NB4 (cell line): ENCODE measurements at regions not wholly inside any gene's neighbourhood (a gene's known extent, or its start where the extent isn't known, plus 50 kb on each side); places are given as distances from the start of the nearest gene placed in this dataset.

ENCODE experiments used
- DNase-seq: peaks from one replicate; pipeline ENCODE4 v3.0.0; 2010; ENCODE audit warnings: low read depth
- H3K4me3 ChIP-seq: one replicate; pipeline ENCODE4 v1.5.1; 2011; ENCODE audit warnings: mild to moderate bottlenecking, low read depth, low read length, moderate library complexity
- CTCF ChIP-seq: IDR thresholded peaks from one replicate; pipeline ENCODE4 v1.5.1; 2012; ENCODE audit warnings: low read depth, low read length
- MAX ChIP-seq: IDR thresholded peaks from 2 replicates; pipeline ENCODE4 v1.6.1; 2011; ENCODE audit warnings: low read depth, low read length
- MYC ChIP-seq: IDR thresholded peaks from 2 replicates; pipeline ENCODE4 v1.6.1; 2011; ENCODE audit warnings: low read depth, low read length
- POLR2A ChIP-seq: IDR thresholded peaks from 2 replicates; pipeline ENCODE4 v1.6.1; 2011; ENCODE audit warnings: mild to moderate bottlenecking; ENCODE audit not compliant: insufficient read length; ENCODE audit errors: extremely low read depth

GRCh38 chr17:70353408-70354092 lies 184.2 kb downstream of the KCNJ2 start:
- DNase-seq = no peak
- no peak overlapping the region for H3K4me3 ChIP-seq
- TF ChIP-seq CTCF (no peak), POLR2A (no peak), MYC (no peak), MAX (no peak)

- H3K4me3 ChIP-seq = no peak overlapping the region
- TF ChIP-seq CTCF (no peak), POLR2A (no peak), MAX (no peak), MYC (no peak)
- no peak for DNase-seq
These were observed 185.9 kb downstream of the KCNJ2 start for GRCh38 chr17:70355185-70355584.

- no peak overlapping the region for H3K4me3 ChIP-seq
- no peak for DNase-seq
- TF ChIP-seq CTCF = no peak
- no peak for TF ChIP-seq MAX
- TF ChIP-seq POLR2A = no peak
- no peak for TF ChIP-seq MYC
These were observed 187.9 kb downstream of the KCNJ2 start for GRCh38 chr17:70357190-70357589.

- peak; percentile 3 for DNase-seq
- TF ChIP-seq POLR2A = no peak
- no peak for TF ChIP-seq CTCF
- no peak for TF ChIP-seq MAX
- no peak overlapping the region for H3K4me3 ChIP-seq
These were observed 195.8 kb downstream of the KCNJ2 start for GRCh38 chr17:70365091-70365583.

- H3K4me3 ChIP-seq = no peak overlapping the region
- TF ChIP-seq POLR2A (no peak), MYC (no peak)
- no peak for DNase-seq
These were observed 197.1 kb downstream of the KCNJ2 start for GRCh38 chr17:70366386-70366785.

GRCh38 chr17:70368011-70368410 lies 198.7 kb downstream of the KCNJ2 start:
- TF ChIP-seq POLR2A (no peak), CTCF (no peak), MAX (no peak), MYC (no peak)
- no peak for DNase-seq

More at GRCh38 chr17:70368011-70368410, 198.7 kb downstream of the KCNJ2 start:
- no peak overlapping the region for H3K4me3 ChIP-seq
